ENCODE measurements at regions not wholly inside any gene's neighbourhood (a gene's known extent, or its start where the extent isn't known, plus 50 kb on each side); places are given as distances from the start of the nearest gene placed in this dataset.

DNA sequence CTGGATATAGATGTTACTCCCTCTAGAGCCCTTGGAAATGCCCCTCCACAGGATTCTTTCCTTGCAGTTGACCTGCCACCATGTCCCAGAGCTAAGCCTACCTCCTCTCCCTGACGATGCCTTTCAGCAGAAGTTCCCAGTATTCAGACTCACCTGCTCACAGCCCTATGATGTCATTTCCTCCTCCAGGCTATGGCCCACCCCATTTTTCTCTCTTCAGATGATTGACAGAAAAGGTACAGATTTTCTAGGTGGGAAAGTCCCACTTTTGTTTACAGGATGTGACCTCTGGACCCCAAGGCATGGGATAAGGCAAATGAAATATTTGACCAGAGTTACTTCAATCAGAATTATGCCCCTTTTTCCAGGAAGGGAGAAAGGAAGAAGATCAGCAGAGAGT is 280.2 kb upstream of the PHYHIPL start:
- no peak for TF ChIP-seq RAD21 (IDR thresholded peaks at IDR 0.05; ENCODE audit: low read length)
- TF ChIP-seq, protein P1, sequence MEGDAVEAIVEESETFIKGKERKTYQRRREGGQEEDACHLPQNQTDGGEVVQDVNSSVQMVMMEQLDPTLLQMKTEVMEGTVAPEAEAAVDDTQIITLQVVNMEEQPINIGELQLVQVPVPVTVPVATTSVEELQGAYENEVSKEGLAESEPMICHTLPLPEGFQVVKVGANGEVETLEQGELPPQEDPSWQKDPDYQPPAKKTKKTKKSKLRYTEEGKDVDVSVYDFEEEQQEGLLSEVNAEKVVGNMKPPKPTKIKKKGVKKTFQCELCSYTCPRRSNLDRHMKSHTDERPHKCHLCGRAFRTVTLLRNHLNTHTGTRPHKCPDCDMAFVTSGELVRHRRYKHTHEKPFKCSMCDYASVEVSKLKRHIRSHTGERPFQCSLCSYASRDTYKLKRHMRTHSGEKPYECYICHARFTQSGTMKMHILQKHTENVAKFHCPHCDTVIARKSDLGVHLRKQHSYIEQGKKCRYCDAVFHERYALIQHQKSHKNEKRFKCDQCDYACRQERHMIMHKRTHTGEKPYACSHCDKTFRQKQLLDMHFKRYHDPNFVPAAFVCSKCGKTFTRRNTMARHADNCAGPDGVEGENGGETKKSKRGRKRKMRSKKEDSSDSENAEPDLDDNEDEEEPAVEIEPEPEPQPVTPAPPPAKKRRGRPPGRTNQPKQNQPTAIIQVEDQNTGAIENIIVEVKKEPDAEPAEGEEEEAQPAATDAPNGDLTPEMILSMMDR (conservative IDR thresholded peaks at IDR 0.05; ENCODE audit: low read depth, low read length): no peak
- TF ChIP-seq MAZ (IDR thresholded peaks at IDR 0.05; ENCODE audit: borderline replicate concordance, low read depth, low read length): no peak
- TF ChIP-seq POLR2A (IDR thresholded peaks at IDR 0.05; ENCODE audit: low read depth, low read length): no peak
- TF ChIP-seq, protein P2, sequence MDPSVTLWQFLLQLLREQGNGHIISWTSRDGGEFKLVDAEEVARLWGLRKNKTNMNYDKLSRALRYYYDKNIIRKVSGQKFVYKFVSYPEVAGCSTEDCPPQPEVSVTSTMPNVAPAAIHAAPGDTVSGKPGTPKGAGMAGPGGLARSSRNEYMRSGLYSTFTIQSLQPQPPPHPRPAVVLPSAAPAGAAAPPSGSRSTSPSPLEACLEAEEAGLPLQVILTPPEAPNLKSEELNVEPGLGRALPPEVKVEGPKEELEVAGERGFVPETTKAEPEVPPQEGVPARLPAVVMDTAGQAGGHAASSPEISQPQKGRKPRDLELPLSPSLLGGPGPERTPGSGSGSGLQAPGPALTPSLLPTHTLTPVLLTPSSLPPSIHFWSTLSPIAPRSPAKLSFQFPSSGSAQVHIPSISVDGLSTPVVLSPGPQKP (IDR thresholded peaks at IDR 0.05; ENCODE audit: borderline replicate concordance, low read depth, low read length): no peak
- no peak for TF ChIP-seq MXI1 (IDR thresholded peaks at IDR 0.05; ENCODE audit: borderline replicate concordance, low read depth, low read length)
- no peak for TF ChIP-seq SMC3 (IDR thresholded peaks at IDR 0.05; ENCODE audit: low read depth, low read length)
- no peak for TF ChIP-seq CEBPB (IDR thresholded peaks at IDR 0.05; ENCODE audit: low read depth, low read length)
- TF ChIP-seq, protein P3, sequence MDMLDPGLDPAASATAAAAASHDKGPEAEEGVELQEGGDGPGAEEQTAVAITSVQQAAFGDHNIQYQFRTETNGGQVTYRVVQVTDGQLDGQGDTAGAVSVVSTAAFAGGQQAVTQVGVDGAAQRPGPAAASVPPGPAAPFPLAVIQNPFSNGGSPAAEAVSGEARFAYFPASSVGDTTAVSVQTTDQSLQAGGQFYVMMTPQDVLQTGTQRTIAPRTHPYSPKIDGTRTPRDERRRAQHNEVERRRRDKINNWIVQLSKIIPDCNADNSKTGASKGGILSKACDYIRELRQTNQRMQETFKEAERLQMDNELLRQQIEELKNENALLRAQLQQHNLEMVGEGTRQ (IDR thresholded peaks at IDR 0.05; ENCODE audit: low read depth, low read length): no peak
- no peak for TF ChIP-seq RCOR1 (IDR thresholded peaks at IDR 0.05; ENCODE audit: insufficient replicate concordance, low read length)
- TF ChIP-seq MAFK (IDR thresholded peaks at IDR 0.05; ENCODE audit: low read depth, low read length): no peak
